ENCODE measurements at regions not wholly inside any gene's neighbourhood (a gene's known extent, or its start where the extent isn't known, plus 50 kb on each side); places are given as distances from the start of the nearest gene placed in this dataset.

DNA sequence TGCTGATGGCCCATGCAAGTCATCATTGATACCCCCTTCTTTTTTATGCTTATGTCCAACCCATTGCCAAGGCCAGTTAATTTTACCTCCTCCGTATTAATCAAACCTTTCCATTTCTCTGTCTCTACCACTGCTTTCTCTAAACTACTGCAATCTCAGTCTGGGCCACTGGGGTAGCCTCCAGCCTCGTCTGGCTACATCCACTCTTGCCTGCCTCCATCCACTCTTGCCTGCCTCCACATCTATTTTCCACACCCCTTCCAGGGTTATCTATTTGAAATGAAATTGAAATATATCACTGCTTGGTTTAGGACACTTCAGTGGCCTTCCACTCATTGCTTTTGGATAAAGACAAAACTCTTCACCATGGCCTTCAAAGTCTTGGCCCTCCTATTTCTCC lies 425.3 kb upstream of the CLINT1 start:
- DNase-seq: no peak

DNA sequence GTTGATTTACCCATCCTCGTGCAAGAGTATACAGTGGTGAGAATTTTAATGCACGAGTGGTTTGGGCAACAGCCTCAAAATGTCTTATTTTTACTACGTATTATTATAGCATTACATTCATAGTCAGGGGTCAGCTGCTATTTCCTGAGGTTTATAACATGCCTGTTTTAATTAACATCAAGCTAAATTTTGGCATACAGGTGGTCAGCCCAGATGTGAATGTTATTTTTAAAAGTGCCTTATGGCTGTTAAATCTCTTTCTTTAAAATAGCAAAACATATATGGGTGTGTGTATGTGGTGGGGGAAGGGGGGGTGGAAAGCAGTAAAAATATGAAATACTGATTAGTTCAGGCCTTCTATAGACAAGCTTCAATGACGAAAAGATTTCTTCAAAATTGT lies 424.5 kb upstream of the CLINT1 start:
- no peak for DNase-seq

DNA sequence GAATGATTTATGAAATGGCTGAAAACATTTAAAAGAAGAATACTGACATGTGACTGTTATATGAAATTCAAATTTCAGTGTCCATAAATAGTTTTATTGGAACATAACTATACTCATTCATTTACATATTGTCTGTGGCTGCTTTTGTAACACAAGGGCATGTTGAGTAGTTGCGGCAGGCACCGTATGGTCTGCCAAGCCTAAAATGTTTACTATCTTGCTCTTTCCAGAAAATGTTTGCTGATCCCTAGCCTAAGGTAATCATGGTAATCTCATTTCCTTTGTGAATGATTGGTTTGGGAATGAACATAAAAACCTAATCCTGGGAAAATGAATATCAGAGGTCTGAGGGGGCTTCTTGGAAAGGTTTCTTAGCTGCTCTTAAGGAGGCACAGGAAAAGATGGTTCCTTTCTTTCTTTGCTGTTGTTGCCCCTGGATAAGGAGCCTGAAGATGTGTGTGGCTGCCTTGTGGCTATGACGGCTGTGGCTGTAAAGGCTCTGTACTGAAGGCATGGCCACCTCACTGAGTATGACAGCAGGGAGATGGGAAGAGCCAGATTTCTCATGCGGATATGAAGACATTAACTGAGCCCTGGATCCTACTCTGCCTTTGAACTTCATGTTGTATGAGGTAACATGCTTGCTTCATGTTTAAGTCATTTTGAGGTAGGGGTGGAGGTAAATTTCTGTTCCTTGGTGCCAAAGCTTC lies 419.4 kb upstream of the CLINT1 start:
- no peak for DNase-seq

DNA sequence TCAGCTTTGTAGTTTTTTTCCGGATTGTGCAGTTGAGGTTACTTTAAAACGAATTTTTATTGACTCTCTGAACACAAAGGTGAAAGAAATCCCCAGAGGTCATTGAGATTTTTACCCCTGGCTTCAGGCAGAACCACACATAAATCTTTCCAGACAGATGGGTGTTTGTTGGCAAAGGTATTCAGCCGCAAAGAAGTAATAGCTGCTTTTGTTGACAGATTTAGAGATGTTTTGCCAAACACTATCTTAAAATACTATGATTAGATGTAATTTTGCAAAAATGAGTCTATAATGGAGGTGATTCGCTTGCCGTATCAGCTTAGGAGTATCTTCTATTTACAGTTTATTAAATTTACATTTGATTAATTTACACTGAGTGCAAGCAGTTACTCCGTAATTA lies 418.3 kb upstream of the CLINT1 start:
- DNase-seq: no peak

DNA sequence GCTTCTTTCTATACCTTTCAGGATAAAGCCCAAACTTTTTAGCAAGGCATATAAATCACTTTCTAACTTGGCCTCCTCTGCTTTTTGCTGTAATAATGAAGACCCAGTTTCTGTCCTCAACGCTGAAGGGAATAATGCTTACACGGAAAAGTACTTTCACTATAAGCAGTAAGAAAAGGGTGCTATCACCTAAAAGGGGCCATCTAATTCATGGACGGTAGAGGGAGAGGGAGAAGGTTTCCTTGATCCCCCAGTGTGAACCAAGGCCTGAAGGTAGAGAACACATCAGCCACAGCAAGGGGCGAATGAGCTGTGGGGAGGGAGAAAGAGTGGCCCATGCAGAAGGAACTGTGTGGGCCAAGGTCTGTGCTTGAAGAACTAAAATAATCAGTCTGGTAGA lies 417.7 kb upstream of the CLINT1 start:
- DNase-seq: no peak

DNA sequence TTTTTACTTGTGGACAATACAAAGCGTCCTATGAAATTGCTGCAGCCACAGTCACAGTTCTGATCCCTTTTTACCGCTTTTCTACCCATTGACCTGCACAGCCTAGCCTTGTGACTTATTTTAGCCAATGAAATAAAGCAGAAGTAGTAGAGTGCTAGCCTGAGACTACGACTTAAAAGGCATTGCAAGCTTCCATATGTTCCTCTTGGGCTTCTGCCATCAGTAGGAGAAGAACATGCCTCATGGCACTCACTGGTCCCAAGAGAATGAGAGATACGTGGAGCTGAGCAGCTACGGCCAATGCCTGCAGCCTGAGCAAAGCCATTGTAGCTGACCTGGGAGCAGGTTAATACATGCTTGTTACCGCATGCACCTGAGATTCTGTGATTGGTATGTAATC lies 416.6 kb upstream of the CLINT1 start:
- no peak for DNase-seq

DNA sequence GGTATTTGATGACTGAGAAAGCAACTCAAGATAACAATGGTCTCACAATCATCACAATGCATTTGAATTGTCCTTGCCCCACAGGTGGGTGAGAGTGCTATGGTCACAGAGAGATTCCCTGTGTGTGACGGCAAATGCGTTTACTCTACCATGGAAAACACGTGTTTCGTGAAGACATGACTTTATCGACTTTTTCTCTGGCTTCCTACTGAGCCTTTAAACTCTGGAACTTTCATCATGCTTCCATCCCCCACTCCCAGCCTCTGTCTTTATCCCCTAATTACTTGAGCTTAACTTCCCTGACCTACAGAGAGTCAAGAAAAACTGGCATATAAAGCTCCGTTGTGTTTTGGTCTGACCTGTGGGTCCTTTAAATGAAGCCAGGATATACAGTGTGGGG lies 414.1 kb upstream of the CLINT1 start:
- DNase-seq: no peak

DNA sequence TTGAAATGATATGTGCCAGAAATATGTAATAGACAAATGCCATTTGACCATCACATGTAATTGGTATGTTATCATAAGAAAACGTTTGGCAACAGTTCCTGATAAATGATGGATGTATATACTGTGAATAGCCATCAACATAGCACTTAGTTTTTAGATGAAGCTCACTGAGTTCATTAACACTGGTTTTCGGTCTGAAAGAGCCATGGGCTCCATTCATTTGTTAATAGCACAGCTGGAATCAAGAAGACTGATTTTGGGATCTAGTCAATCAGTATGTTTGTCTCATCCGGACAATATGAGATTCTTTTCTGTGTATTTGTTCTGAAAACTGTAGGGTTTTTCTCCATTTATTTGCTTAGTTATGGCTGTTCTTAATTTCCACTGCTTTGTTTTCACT lies 413.5 kb upstream of the CLINT1 start:
- no peak for DNase-seq

DNA sequence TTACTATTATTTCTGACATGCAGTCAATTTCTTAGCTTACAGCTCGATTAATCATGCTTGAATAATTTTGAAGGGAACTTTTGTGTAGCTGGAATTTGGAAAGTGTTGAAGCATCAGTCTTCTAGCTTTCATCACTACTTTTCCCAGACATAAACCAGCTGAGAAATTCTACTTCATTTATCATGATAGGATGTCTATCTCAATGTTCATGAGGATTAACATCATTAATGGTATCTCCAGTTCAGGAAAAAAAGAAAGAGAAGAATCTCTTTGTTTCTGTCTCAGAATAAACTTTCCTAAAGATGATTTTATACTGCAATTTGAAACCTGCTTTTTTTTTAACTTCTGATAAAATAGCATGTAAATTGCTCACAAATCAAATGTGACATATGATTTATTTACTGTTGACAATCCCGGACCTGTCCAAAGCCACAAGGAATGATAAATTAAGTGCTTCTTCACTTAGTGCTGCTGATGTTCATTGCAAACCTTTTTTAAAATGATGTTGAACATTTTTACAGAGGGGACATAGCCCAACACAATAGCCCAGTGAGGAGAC lies 412.1 kb upstream of the CLINT1 start:
- DNase-seq: no peak

DNA sequence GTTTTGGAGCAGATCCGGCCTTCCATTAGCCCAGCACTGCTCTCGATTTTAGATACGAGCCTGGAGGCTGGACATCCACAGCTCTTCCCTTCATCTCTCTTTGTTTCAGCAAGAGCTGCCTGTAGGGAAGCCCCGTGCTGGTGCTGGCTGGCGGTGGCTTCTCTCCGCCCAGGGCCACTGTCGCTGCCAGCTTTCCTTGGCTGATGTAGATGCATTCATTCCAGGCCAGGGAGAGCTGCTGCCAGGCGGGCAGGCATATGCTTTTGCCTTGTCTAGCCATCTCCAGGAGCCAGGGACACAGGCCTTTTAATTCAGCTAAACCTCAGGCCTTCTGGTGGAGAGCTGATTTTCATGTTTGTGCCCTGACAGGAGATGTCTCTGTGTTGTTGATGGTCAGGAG lies 409.3 kb upstream of the CLINT1 start:
- no peak for DNase-seq

DNA sequence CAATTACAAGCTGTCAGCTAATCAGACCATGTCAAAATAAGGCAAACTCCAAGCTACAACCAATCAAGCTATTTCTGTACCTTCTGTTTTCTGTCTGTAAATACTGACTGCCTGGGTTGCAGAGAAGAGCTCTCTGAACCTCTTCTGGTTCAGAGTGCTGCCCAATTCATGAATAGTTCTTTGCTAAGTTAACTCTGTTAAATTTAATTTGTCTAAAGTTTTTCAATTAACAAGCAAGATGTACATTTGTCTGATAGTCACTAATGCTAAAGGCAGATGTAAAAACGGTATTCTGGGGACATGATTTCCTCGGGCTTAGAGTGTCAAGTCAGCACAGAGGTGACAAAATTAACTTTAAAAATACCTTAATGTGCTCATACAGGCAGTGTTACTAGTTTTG lies 408.3 kb upstream of the CLINT1 start:
- no peak for DNase-seq

DNA sequence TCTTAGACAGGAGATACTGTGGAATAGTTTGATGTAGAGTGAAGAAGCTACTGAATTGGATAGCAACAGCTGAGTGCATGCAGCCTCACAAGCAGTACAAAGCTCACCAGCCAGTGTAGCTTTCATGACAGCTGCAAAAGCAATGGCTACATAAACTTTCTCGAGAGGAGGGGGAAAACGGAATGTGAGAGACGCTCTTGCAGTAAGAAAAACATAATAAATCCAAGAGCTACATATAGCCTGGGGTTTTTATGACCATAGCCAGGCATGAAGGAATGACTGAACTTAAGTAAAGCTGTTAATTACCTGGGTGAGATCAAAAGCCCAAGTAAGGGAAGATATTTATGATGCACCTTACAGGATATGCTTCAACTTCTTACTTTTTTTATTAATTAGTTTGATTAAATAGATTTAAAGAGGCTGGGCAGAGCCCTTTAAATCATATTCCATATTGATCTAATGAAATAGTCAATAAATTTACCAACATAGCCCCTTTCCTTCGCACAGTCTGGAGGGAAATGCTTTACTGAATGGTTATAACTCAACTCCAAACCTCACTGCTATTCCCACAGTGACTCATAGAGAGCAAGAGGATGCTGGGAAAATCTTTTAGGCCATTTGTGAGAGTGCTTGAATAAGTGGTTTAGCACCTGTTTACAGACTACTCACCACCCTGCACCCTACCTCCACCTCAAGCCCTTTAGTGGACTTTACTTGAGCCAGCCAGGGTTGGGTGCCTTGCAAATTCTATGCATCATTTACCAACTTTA lies 407.2 kb upstream of the CLINT1 start:
- DNase-seq: no peak

DNA sequence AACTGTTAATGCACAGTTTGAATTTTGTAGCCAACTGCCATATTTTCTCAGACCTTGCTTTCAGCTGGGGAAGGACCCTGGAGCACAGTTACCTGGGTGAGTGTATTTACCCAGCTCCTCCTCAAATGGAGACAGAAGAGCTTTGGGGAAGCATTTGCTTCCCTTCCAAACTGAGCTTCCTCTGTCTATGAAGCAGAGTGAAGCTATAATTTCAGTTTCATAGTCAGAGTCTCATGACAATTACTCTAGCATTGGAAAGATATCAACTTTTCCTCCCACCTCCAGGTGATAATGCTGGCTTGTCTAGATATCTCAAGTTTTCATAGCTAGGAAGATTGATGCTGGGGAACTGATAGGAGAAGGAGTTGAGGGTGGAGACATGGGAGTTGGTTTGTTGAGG lies 406.4 kb upstream of the CLINT1 start:
- no peak for DNase-seq

DNA sequence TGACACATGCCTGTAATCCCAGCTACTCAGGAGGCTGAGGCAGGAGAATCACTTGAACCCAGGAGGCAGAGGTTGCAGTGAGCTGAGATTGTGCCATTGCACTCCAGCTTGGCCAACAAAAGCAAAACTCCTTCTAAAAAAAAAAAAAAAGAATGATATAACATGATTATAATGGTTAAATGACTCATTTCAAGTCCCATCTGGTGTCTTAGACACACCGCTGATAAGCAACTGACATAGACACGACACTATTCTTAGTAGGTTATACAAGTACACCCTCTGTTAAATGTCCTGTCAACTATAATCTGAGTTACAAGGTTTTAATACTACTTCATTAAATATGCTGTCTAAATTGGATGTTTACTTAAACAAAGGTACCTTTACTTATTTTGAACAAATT lies 405.3 kb upstream of the CLINT1 start:
- no peak for DNase-seq

DNA sequence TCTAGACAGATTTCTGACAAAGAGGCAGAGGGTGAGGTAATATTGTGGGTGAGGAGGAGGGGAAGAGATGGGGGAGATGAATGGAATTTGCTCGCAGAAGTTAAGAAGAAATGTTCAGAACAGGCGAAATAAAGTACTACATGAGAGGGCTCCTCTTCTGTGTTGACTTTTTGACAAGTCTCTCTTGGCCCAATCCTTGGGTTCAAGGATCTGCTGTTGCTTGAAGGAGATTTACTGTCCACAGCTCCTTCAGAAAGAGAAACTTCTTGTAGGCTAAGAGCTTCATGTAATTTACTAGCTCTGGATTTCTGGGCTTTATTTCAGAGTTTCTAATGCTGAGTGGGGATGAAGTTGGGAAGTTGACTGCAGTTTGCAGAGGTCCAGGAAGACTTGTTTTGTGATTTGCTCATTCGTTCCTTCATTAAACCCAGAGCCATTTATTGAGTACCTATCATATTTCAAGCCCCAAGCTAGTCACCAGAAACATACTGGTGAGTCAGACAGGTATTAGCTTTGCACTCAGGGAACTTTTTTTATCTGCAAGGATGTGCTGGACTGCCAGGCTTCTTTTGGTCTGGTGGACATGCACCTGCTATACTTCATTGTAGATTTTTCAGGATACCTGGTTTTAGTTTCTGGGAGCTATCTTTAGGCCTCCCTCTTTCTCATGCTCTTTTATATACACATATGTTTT lies 402.9 kb upstream of the CLINT1 start:
- no peak for DNase-seq

DNA sequence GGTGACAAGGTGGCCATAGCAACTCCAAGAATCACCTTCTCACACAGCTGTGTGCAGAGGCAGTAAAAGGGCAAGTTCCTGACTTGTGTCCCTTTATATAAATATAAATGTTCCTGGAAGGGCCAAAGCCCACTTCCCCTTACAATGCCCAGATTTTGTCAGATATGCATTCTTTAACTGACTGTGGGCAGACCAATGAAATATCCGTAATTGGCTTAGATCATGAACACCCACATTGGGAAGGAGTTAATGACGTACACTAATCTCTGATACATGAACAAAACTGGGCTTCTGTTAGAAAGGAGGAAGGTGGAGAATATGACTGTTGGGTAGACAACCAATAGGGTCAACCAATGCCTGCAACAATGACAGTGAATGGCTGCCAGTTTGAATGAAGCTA lies 397.2 kb upstream of the CLINT1 start:
- DNase-seq: no peak

DNA sequence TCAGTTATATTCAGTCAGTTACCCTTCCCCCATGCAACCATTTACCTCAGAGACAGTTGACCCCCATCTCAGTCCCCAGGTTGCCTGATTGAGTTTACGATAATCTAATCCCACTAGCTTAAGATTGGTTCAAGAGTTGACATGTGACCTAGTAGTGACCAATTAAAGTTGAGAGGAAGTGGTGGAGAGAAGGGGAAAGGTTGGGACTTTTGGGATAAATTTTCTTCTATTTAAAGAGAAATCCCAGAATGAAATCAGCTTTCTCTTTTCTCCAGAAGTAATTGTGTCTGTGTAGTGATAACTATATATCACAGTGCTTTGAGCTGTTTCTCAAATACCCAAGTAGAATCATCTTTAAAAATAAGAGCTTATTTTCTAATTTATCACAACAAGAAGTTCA lies 396.7 kb upstream of the CLINT1 start:
- no peak for DNase-seq

DNA sequence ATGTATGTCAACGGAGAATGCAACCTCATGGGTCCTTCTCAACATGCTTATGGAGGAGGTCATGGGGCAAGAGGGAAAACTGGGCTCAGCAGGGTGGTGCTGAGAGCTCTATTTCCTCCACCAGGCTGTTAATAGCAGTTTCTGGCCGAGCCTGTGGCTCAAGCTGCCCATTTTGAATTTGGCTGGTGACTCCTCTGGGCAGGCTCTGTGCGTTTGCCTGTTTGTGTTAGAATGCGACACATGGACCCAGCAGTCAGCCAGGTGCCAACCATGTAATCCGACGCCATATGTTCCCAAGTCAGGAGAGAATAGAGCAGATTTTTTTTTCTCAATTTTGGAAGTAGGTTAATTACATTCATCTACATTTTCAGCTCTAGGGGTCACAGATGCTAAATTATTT lies 387.7 kb upstream of the CLINT1 start:
- no peak for DNase-seq

DNA sequence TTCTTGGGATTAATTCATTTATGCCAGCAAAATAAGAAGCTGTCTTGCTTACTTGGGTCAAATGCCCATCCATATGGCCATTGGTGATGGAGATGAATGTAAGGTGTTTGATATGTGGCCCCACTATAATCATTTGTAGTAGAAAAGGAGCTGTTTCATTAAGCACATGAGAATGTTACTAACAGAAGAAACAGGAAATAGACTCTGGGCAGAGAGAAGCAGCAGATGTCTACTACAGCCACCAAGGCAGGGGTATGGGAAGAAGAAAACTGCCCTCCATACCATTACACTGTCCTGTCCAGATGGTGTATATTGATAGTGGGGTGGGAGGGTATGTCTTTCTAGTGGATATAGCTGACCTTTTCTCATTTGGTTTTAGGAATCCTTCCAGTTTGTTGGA lies 386.6 kb upstream of the CLINT1 start:
- no peak for DNase-seq

DNA sequence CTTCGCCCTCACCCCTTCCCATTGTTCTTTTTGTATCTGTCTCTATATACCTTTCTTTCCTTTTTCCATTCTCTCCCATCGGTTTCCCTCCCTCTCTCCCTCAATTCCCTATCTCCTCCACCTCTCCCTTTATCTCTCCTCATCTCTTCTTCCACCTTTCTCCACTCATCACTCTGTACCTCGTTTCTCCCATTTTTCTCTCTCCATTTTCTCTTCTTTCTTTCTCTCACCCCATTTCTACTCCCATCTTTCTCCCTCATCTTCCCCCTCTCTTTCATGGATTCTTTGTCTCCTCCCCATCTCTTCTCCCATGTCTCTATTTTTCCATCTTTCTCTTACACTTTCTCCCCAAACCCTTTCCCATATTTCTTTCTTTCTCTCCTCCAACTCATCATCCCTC lies 385.9 kb upstream of the CLINT1 start:
- no peak for DNase-seq

DNA sequence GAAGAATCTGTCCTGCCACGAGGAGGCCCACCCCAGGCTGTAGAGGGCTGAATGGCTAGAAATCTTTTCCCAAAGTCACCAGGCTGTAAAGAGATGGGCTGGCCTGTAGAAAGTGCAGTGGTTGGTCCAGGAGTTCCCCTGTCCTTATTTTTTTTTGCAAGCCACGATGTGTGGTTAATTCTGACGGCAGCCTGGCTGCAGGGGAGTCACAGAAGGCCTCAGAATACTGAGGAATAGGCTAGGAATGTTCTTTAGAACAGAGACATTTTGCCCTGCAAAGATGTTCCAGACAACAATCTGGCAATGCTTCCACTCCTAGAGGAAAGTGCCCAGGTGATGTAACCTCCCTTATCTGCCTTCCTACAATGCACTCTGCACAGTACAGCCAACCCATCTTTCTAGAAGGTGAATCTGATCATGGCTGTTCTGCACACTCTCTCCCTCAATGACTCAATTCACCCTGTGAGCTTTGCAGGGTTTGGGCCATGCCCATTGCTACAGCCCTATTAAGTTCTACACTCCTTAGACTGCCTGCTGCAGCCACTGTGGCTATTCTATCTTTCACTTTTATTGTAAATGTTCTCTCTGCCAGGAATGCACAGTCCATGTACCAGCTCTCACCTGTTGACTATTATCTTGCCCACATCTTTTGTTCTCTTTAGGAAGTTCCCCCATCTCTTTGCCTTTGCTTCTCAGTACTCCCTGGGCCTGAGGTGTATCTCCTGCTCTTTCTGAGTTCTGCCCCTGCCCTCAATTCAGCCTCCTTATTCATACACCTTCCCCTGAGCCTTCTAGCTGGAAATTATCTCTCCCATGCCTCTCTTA lies 377.8 kb upstream of the CLINT1 start:
- DNase-seq: no peak

DNA sequence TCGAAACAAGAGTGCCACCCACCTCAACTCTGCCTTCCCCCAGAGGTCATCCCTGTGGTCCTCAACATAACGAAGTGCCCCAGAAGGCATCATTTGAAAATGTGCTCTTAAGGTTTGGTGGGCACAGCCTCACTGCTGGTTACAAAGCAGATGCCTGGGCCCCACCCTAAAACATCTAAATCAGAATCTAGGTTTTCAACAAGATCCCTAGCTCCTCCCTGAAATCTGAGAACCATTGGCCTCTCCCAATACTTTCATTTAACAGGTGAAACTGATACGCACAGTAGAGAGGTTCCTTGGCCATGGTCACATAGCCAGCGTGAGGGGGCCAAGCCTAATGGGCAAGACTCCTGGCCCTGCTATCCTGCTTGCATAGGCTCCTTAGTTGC lies 376.2 kb upstream of the CLINT1 start:
- DNase-seq: no peak

Data from activated CD4-positive, alpha-beta T cell treated with anti-CD3 and anti-CD28 coated beads for 1 hour (primary cell).